NCI-H774 (cell line): ENCODE measurements at regions not wholly inside any gene's neighbourhood (a gene's known extent, or its start where the extent isn't known, plus 50 kb on each side); places are given as distances from the start of the nearest gene placed in this dataset.
"Not testable (repeated sequence)": the region's sequence is repeated elsewhere in the genome, so short reads cannot be mapped to it uniquely, and the experiment has no call there.

Experiments
- DNase-seq: peaks from one replicate; lab custom pipeline; 2025; lab: John Stamatoyannopoulos, UW

GRCh38 chr20:12113468-12114371, 196.0 kb downstream of the BTBD3 start:
- no peak for DNase-seq

- not testable (repeated sequence) for DNase-seq
Measured at GRCh38 chr20:12129114-12129513, 211.4 kb downstream of the BTBD3 start.

DNA sequence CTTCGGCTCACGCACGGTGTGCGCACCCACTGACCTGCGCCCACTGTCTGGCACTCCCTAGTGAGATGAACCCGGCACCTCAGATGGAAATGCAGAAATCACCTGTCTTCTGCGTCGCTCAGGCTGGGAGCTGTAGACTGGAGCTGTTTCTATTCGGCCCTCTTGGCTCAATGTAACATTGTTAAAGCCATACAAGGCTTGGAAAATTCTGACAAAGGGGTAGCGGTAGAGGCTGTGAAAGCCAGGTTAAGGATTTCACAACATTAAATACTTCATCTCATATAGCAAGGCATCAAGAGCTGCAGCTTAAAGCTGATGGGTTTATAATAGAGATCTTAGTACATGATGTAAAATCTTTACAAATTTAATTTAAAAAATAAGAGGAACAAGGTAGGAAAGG, 211.8 kb downstream of the BTBD3 start:
- DNase-seq: not testable (repeated sequence)

GRCh38 chr20:12130781-12131180, 213.1 kb downstream of the BTBD3 start:
- no peak for DNase-seq

- no peak for DNase-seq
Measured at GRCh38 chr20:12133553-12133952, 215.9 kb downstream of the BTBD3 start.

DNA sequence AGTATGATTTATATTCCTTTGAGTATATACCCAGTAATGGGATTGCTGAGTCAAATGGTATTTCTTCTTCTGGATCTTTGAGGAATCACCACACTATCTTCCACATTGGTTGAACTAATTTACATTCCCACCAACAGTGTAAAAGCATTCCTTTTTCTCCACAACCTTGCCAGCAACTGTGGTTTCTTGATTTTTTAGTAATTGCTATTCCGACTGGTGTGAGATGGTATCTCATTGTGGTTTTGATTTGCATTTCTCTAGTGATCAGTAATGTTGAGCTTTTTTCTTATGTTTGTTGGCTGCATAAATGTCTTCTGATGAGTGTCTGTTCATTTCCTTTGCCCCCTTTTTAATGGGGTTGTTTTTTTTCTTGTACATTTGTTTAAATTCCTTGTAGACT, 228.3 kb downstream of the BTBD3 start:
- DNase-seq: not testable (repeated sequence)

DNA sequence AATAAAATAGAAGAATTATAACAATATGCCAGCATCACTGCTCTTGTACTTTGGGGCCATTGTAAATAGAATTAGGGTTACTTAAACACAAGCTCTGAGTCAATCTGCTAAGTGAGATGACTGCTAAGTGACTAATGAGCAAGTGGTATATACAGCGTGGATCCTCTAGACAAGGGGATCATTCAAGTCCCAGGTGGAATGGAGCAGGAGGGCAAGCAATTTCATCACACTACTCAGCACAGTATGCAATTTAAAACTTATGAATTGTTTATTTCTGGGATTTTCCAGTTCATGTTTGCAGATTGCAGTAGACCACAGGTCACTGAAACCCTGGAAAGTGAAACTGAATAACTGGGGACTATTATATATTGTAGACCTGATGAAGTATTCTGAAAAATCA, 235.3 kb downstream of the BTBD3 start:
- DNase-seq: no peak

- peak; percentile 43 for DNase-seq
Measured at GRCh38 chr20:12153628-12154027, 235.9 kb downstream of the BTBD3 start.

GRCh38 chr20:12156252-12156651, 238.6 kb downstream of the BTBD3 start:
- DNase-seq: no peak

DNA sequence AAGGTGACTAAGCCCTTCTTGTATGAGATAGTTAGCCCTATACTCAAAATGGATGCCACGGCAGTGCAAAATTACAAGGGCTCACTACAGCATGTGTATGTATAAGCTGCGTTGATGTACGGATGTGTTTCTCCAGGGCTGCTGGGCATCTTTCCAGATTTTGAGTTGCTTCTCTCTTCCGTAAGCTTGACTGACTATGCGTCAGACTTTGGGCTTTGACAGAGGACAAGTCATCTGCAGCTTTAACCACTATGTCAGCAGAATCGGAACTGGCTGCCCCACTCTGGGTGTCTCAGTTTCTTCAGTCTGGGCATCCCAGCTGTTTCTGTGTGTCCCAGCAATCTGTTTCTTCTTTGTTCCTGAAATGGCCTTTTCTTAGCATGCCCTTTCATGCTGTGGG, 241.6 kb downstream of the BTBD3 start:
- no peak for DNase-seq

DNA sequence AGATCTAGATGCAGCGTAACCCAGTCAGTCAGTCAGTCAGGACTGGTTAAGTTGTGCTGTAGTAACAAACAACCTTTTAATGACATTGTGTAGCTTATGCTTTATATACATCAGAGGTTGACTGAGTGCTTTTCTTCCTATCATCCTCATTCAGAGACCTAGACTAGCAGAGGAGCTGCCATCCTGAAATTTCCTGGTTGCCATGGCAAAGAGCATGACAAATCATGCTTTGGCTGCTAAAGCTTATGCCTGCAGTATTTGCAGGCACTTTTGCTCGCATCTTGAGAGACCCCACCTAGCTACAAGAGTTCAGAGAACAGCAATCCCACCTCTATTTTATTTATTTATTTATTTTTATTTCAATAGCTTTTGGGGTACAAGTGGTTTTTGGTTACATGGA, 244.0 kb downstream of the BTBD3 start:
- no peak for DNase-seq

- no peak for DNase-seq
Measured at GRCh38 chr20:12166053-12166717, 248.5 kb downstream of the BTBD3 start.

DNA sequence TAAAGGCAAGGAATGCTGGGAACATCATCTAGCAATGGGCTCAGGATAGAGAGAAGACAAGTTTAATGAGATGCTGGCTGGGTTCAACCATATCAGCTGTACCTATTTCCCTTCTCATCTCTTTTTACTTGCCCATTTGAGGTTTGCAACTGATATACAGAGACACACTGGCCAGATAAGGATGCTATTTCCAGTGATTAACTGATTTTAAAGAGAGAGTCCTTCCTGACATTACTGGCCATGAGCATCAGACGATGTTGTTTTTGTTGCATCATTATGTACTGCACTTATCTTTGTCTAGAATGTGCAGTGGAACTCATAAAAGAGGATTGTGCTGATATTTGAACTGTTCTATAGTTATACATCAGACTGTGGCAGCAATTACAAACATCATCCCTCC, 252.7 kb downstream of the BTBD3 start:
- DNase-seq: no peak

DNA sequence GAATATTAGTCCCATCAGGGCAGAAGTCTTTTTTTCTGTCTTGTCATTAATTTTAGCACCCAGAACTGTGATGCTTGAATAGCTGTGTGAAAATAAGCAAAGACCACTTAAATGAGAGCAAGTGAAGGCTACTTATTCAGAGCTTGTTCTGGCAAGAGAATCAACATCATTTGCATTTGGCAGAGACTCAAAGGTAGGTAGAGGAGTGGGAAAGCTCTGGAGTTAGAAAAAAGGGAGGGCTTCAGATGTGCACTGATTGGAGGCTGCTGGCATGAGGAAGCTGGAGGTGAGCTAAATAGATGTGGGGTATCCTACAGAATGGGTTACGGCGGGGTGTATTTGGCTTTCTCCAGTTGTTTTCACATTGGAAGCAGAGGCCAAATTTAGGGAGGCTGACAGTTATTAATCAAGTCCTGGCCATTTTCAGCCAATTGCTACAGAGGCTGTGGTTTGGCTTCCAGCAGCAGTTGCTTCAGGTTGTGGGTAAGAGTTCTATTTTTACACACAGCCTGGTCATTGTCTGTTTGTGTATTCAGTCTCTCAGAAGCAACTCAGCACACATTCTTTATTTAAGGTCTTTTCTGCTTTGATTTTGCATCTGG, 254.3 kb downstream of the BTBD3 start:
- peak; percentile 68 for DNase-seq

- DNase-seq: no peak
Measured at GRCh38 chr20:12173347-12174012, 255.8 kb downstream of the BTBD3 start.

- no peak for DNase-seq
Measured at GRCh38 chr20:12175538-12175937, 257.8 kb downstream of the BTBD3 start.

DNA sequence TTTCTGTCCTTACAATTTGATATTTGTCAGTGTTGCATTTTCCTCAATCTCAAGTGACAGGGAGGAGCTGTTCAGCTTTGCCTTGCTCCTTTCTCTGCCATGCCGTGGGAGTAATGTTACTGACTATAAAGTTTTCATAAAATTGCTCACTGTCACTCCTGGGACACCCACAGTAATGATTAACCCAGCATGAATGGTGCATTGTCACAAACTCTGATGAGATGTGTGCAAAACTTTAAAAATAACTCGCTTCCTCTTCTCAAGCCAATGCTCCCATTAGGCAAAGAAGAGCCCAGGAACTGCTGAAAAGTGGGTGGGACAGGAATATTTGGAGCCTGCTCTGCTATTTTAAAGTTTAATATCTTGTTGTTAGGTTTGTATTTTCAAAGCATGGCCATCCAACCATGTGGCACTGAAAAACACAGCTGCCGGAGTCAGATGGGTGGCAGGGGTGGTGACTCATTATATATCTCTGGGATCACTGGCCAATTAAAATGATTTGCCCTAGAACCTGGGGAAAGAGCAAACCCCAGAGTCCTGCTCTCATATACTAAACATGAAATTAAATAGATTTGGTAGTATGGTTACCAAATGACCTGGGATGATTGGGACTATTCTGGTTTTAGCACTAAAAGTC, 260.1 kb downstream of the BTBD3 start:
- no peak for DNase-seq

DNA sequence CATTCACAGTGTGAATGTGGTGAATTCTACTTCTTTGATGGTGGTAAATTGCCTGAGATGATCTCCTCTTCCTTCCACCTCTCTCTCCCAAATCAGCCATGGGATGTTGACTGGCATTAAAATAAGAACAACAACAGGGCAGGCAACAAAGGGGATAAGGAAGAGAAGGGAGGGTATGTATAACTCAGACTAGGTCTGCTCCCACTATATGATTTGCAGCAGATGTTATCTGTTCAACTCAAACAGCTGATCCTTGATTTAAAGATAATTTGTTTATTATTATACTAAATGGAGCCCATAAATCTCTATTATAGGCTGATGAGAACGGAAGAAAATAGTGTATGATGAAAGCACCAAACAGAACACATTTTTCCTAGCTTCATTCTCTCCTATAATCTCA, 262.0 kb downstream of the BTBD3 start:
- DNase-seq: no peak

DNA sequence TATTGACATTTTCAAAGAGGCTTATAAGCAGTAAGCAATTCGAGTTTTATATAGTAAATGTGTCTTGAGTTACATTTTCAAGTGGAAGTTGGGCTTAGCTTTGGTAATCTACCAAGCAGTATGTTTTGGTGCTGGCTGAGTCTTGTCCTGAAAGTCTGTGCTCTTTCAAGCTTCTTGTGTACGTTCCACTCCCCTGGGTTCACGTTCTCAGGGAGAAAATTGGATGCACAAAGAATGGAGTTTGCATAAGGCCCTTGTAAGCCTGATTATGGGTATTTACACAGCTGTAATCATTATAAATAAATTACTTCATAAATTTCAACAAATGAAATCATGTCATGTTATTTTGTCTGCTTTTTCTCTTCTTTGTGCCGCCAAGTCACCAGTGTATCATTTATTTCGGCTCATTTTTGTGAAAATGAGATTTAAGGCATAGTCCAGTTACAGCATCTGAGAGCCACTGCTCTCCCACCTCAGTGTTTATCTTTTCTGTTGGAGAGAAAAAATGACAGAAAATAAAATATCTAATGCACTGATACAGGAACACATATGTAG, 262.5 kb downstream of the BTBD3 start:
- DNase-seq: peak; percentile 77

DNA sequence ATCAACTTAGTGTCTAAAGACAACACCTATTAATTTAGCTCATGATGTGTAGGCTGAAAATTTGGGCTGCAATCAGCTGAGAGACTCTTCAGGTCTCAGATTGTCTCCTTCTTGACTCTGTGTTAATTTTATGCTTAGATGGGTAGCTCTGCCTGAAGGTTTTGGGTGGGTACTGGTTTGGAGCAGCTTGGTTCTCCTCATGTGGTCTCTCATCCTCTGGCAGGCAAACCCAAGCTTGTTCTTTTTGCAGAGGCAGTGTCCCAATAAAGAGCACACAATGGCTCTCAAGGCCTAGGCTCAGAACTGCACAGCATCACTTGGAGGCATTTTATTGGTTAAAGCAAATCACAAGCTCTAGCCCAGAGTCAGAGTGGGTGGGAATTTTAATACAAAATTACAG, 280.6 kb downstream of the BTBD3 start:
- DNase-seq: no peak

GRCh38 chr20:12199703-12200102, 282.0 kb downstream of the BTBD3 start:
- no peak for DNase-seq
